ENCODE measurements at regions not wholly inside any gene's neighbourhood (a gene's known extent, or its start where the extent isn't known, plus 50 kb on each side); places are given as distances from the start of the nearest gene placed in this dataset.

GRCh38 chr10:55966101-55966500 is 395.0 kb downstream of the ZWINT start:
- no peak for ATAC-seq
- no peak overlapping the region for H3K4me3 Mint-ChIP-seq

More at GRCh38 chr10:55966101-55966500, 395.0 kb downstream of the ZWINT start:
- Mint-ChIP-seq H3K4me1 (peaks cover 9% of the 10 kb centered on the region), H3K27me3 (ENCODE audit: low read depth) (no peaks in the 10 kb centered on the region), H3K9me3 (peaks cover 5% of the 10 kb centered on the region), H3K36me3 (peaks cover 4% of the 10 kb centered on the region), H3K27ac (no peak overlapping the region)
- no peak for DNase-seq (ENCODE audit: low spot score)
- no peak for TF ChIP-seq MLX (CRISPR knock-in tag; IDR thresholded peaks at IDR 0.05)
- no peak for TF ChIP-seq ZNF512 (CRISPR knock-in tag; IDR thresholded peaks at IDR 0.05; ENCODE audit: borderline replicate concordance)
- TF ChIP-seq, protein P1, sequence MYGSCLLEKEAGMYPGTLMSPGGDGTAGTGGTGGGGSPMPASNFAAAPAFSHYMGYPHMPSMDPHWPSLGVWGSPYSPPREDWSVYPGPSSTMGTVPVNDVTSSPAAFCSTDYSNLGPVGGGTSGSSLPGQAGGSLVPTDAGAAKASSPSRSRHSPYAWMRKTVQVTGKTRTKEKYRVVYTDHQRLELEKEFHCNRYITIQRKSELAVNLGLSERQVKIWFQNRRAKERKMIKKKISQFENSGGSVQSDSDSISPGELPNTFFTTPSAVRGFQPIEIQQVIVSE (CRISPR knock-in tag; IDR thresholded peaks at IDR 0.05; ENCODE audit: borderline replicate concordance) = no peak
- TF ChIP-seq, protein P2, sequence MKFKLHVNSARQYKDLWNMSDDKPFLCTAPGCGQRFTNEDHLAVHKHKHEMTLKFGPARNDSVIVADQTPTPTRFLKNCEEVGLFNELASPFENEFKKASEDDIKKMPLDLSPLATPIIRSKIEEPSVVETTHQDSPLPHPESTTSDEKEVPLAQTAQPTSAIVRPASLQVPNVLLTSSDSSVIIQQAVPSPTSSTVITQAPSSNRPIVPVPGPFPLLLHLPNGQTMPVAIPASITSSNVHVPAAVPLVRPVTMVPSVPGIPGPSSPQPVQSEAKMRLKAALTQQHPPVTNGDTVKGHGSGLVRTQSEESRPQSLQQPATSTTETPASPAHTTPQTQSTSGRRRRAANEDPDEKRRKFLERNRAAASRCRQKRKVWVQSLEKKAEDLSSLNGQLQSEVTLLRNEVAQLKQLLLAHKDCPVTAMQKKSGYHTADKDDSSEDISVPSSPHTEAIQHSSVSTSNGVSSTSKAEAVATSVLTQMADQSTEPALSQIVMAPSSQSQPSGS (CRISPR knock-in tag; IDR thresholded peaks at IDR 0.05; ENCODE audit: borderline replicate concordance, low read depth) = no peak
- no peak for TF ChIP-seq STAT6 (CRISPR knock-in tag; conservative IDR thresholded peaks at IDR 0.05; ENCODE audit: low read depth)
- TF ChIP-seq NR1H2 (CRISPR knock-in tag; IDR thresholded peaks at IDR 0.05) = no peak
- TF ChIP-seq NFATC4 (CRISPR knock-in tag; IDR thresholded peaks at IDR 0.05) = no peak
- no peak for TF ChIP-seq ZNF138 (CRISPR knock-in tag; conservative IDR thresholded peaks at IDR 0.05)
- no peak for TF ChIP-seq ZNF671 (CRISPR knock-in tag; IDR thresholded peaks at IDR 0.05)
- no peak for TF ChIP-seq IRF2 (CRISPR knock-in tag; IDR thresholded peaks at IDR 0.05; ENCODE audit: borderline replicate concordance, low read depth)
- TF ChIP-seq FOXP1 (CRISPR knock-in tag; IDR thresholded peaks at IDR 0.05; ENCODE audit: borderline replicate concordance) = no peak
- TF ChIP-seq ZSCAN18 (CRISPR knock-in tag; IDR thresholded peaks at IDR 0.05) = no peak
- TF ChIP-seq, protein P3, sequence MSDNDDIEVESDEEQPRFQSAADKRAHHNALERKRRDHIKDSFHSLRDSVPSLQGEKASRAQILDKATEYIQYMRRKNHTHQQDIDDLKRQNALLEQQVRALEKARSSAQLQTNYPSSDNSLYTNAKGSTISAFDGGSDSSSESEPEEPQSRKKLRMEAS (CRISPR knock-in tag; IDR thresholded peaks at IDR 0.05) = no peak
- no peak for TF ChIP-seq FOXK1 (CRISPR knock-in tag; IDR thresholded peaks at IDR 0.05)
- TF ChIP-seq NFYB (CRISPR knock-in tag; conservative IDR thresholded peaks at IDR 0.05; ENCODE audit: low read depth) = no peak
- TF ChIP-seq JAZF1 (CRISPR knock-in tag; IDR thresholded peaks at IDR 0.05) = no peak
- TF ChIP-seq, protein P4, sequence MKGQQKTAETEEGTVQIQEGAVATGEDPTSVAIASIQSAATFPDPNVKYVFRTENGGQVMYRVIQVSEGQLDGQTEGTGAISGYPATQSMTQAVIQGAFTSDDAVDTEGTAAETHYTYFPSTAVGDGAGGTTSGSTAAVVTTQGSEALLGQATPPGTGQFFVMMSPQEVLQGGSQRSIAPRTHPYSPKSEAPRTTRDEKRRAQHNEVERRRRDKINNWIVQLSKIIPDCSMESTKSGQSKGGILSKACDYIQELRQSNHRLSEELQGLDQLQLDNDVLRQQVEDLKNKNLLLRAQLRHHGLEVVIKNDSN (CRISPR knock-in tag; IDR thresholded peaks at IDR 0.05) = no peak
- no peak for TF ChIP-seq NR2C2 (CRISPR knock-in tag; IDR thresholded peaks at IDR 0.05)
- no peak for TF ChIP-seq NFE2L1 (CRISPR knock-in tag; IDR thresholded peaks at IDR 0.05)
- CTCF ChIA-PET = no interaction called here
- POLR2A ChIA-PET = no interaction called here

Data from WTC11 (cell line).